ENCODE measurements at regions not wholly inside any gene's neighbourhood (a gene's known extent, or its start where the extent isn't known, plus 50 kb on each side); places are given as distances from the start of the nearest gene placed in this dataset.

GRCh38 chr20:1818247-1818840, 76.9 kb upstream of the SIRPA start:
- TF ChIP-seq, protein P1, sequence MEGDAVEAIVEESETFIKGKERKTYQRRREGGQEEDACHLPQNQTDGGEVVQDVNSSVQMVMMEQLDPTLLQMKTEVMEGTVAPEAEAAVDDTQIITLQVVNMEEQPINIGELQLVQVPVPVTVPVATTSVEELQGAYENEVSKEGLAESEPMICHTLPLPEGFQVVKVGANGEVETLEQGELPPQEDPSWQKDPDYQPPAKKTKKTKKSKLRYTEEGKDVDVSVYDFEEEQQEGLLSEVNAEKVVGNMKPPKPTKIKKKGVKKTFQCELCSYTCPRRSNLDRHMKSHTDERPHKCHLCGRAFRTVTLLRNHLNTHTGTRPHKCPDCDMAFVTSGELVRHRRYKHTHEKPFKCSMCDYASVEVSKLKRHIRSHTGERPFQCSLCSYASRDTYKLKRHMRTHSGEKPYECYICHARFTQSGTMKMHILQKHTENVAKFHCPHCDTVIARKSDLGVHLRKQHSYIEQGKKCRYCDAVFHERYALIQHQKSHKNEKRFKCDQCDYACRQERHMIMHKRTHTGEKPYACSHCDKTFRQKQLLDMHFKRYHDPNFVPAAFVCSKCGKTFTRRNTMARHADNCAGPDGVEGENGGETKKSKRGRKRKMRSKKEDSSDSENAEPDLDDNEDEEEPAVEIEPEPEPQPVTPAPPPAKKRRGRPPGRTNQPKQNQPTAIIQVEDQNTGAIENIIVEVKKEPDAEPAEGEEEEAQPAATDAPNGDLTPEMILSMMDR (IDR thresholded peaks at IDR 0.05), result no peak
- no peak for TF ChIP-seq POLR2A (IDR thresholded peaks at IDR 0.05)

All from esophagus squamous epithelium (tissue), 4 donors.